Keratinocyte (primary cell): ENCODE measurements at regions not wholly inside any gene's neighbourhood (a gene's known extent, or its start where the extent isn't known, plus 50 kb on each side); places are given as distances from the start of the nearest gene placed in this dataset.

Source experiments
- CTCF ChIP-seq, 3 experiments: IDR thresholded peaks in 1 of 3; conservative IDR thresholded peaks in 1 of 3; optimal IDR thresholded peaks in 1 of 3; 2 replicates in 2 of 3; 3 replicates in 1 of 3; pipeline versions ENCODE3 to v1.5.1; 2011; ENCODE audit warnings: low read length in 3 of 3, mild to moderate bottlenecking in 3 of 3, moderate library complexity in 2 of 3, control low read depth in 1 of 3, inconsistent platforms in 1 of 3; ENCODE audit not compliant: insufficient read depth in 2 of 3; ENCODE audit errors: extremely low read depth in 1 of 3
- EZH2 ChIP-seq: IDR thresholded peaks from one replicate; pipeline ENCODE4 v1.6.1; 2012; ENCODE audit warnings: inconsistent platforms, mild to moderate bottlenecking, low read length, moderate library complexity

DNA sequence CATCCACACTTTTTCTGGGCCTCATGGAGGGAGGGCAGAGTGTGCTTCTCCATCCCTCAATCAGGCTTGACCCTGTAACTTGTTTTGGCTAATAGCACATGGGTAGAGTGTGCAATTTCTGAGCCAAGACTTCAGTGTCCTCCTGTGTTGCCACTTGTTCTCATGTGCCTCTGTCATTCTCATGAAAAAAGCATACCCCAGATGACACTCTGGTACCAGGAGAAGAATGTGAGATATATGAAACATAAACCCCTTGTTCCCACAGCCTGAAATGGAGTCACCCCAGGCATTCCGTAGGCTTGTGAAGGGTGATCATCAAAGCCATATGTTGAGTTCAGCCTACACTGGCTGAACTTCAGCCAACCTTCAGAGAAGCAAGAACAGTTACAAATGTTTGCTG lies 239.2 kb upstream of the MIR17HG start:
- TF ChIP-seq CTCF (optimal IDR thresholded peaks at IDR 0.05 in 1 of 3, IDR thresholded peaks at IDR 0.05 in 1 of 3, conservative IDR thresholded peaks at IDR 0.05 in 1 of 3; ENCODE audit: extremely low read depth in 1 of 3, insufficient read depth in 2 of 3, low read length in 3 of 3) (no peak), EZH2 (no peak)
